ENCODE measurements at regions not wholly inside any gene's neighbourhood (a gene's known extent, or its start where the extent isn't known, plus 50 kb on each side); places are given as distances from the start of the nearest gene placed in this dataset.

DNA sequence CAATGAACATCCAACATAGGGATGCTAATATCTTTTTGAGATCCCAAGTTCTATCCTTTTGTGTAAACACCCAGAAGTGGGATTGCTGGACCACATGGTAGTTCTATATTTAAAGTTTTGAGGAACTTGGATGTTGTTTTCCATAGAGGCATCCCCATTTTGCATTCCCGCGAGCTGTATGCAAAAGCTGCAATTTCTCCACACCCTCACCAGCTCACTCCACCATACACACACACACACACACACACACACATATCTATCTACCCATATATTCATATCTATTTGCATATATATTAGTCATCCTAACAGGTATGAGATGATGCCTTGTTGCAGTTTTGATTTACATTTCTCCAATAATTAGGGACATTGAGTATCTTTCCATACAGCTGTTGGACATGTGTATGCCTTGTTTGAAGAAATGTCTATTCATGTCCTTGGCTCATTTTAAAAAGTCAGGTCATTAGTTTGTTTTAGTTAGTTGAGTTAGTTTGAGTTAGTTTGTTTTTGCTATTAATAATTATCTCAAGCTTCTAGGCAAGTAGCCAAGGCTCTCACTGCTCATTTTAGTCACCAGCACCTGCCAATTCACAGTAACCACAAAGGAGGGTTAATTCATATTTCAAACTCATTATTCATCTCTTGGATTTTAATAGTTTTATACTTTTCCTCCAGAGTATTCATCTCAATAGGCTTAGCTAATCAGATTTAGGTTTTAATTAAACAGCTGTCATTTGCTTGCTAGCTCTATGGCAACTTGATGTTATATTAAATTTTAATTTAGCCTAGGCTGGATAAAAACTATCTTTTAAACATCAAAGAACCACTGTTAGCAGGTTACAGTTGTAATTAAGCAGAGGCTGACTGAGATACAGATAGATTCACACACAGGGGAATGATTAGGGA lies 1435.9 kb upstream of the TMEM132C start:
- DNase-seq = no peak

DNA sequence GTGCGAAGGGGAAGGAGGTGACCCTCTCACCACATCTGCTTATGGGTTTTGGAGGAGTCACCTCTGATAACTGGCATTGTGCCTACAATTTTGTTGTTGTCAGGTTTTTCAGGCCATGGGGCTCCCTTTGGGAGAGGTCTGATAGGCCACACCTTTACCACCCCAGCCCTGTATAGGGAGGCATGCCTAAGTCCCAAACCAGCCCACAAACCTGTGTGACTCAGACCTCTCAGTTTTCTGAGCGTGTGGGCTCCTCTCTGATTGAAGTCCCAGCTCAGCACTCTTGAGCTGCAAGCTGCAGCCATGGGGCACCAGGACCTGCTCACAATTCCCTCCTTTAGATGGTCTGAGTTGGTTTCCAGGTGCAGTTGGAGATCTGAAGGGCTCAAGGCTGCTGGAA lies 1429.3 kb upstream of the TMEM132C start:
- no peak for DNase-seq

DNA sequence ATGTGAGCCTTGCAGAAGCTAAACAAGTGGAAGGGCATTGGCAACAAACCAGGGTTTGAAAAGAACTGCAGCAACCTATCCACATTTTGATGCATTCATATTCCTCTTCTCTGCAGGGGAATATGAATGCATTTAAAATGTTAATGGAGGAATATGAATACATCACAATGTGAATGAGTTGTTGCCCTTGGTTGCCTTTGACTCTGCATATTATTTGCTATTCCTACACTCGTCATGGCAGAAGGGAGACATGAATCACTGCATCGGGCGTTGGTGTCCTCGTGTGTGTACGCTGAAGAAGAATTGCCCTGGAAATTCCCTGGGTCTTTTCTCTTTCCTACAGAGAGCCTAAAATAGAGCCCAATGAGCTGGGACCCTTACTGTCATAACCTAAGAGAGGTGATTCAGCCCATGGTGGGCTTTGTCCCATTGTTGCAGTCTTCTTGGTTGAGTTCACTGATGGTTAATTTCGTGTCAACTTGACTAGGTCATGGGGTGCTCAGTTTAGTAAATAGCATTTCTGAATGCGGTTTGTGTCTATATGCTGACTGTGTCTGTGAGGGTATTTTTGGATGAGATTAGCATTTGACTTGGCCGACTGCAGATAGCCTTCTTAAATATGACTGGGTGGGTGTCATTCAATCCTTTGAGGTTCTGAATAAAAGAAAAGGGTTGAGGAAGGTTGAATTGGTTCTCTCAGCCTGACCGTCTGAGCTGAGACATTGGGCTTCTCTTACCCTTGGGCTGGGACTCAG lies 1422.9 kb upstream of the TMEM132C start:
- DNase-seq = no peak

DNA sequence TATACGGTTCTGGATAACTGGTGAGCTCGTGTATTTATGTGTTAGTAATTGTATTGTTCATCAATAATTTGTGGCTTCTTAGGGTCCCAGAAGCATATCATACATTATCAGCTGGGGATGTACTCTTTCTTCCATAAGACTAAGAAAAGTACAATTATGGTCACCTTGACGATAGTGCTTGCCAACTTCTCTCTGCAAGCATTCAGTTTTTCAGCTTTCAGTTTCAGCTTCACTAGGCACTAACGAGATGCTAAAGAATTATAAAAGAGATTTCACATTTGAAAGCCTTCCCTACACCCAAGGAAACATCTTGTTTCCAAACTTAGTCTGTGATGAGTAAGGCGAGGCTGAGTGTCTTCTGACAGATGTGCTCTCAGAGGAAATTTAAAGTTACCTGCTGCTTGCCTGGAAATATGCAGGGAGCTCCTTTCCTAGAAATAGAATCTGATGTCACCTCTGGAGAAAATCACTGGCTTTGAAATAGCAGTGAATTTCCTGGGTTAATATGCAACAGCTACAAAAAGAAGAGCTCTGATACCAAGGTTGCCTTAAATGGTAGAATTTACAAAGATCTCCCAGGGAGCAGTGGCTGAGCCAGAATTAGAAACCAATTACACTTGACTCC lies 1419.9 kb upstream of the TMEM132C start:
- DNase-seq = no peak

DNA sequence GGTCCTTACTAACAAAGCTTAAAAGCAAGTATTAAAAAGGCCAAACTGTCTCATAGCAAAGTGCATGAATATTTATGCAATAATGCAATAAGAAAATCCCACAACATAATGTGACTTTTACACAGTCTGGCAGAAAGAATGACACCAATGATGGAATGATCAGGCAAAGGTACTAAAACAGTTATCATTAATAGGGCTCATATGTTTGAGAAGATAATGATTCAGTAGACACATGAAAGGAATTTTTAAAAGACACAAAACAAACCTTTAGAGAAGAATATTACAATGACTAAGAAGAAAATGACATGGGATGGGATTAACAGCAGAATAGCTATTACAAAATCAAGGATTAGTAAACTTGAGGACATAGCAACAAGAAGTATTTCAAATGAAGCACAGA lies 1411.2 kb upstream of the TMEM132C start:
- DNase-seq = no peak

DNA sequence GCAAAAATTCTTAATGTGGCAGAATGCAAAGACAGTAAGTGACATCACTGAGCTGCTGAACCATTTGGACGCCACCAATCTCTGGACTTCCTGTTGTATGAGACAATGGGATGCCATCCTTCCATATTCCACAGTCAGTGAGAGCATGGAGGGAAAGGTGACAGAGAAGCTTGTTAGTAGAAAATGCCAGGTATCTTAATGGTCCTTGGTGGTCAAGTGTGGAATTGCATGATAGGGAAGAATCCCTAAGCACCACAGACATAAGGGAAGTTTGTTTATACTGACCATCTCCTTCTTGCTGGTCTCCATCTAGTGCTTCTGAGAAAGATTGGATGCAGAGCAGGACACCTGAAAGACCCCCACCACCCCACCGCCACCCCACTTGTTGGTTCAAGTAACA lies 1410.0 kb upstream of the TMEM132C start:
- no peak for DNase-seq

DNA sequence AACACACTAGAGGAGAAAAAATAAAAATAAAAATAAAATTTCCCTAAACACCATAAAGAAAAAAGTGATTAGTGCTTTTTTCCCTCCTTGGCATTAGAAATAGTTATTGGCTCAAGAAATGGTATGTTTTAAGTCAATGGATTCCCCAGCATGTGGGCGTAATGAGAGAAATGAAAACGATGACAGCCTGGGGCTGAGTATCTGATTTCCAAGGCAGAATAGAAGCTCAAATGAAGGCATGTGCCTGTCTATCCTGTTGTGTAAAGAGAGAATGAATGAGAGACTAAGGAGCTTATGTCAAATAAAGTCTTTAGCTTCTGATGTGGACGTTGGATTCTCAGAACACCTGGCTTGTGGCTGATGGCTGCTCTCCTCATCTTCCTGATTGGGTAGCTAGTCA lies 1408.4 kb upstream of the TMEM132C start:
- no peak for DNase-seq

DNA sequence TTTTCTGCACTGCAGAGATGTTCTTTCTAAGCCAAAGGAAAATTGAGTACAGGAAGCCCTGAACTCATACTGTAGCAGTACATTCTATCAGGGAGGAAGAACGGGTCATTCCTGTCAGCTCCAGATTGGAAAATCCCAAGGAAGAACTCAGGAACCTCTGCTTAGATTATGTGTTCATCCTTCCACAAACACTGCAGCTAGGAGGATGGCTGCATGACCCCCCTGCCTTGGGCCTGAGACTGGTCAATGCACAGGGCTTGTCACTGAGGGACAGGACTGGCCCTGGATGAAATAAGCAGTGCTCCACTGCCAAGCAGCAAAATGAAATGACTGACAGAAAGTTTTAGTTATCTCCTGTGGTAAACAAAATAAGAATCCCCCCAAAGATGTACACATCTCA lies 1406.8 kb upstream of the TMEM132C start:
- DNase-seq = no peak

DNA sequence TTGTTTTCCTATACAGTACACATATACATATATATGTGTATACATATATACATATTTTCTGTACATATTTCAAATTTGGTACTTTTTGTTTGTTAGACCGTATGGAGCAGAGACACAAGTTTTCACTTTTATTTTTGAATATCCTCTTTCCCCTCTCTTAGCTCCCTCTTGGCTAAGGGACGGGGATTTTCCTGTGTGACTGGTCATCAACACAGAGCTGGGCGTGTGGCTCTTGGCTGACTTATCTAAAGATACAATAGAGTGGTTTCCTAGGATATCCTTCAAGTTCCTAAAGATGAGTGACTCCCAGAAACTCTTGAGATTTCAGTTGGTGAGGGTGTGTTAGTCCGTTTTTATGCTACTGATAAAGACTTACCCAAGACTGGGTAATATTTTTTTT lies 1404.5 kb upstream of the TMEM132C start:
- no peak for DNase-seq

DNA sequence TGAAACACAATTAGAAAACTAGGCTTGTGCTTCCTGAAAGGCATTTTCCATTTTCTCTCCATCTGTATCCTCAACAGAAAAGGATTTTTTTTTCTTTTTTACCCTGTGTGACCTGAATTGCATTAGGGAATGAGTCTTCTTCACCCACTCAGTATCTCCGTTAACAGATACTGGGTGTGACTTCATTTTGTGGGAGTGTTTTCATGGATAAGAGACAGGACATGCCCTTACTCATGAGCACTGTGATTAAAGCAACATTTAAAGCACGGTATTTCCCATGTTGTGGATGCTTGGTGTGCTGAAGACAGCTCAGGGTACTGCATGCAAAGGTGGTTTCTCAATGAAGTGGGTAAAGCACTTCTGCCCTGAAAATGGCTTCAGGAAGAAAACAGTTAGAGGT lies 1397.3 kb upstream of the TMEM132C start:
- no peak for DNase-seq

DNA sequence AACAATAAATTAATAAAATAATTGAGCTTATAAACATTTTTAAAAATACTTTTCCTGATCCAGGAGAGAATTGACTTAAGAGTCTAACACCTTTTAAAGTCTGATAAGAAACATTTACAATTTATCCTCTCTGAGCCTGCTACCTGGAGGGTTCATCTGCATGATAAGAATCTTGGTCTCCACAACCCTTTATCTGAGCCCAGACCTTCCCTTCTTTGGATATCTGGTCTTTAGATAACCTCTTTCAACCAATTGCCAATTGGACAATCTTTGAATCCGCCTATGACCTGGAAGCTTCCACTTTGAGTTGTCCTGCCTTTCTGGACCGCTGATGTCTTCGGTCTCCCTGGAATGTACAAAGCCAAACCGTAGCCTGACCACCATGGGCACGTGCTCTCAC lies 1393.3 kb upstream of the TMEM132C start:
- no peak for DNase-seq

DNA sequence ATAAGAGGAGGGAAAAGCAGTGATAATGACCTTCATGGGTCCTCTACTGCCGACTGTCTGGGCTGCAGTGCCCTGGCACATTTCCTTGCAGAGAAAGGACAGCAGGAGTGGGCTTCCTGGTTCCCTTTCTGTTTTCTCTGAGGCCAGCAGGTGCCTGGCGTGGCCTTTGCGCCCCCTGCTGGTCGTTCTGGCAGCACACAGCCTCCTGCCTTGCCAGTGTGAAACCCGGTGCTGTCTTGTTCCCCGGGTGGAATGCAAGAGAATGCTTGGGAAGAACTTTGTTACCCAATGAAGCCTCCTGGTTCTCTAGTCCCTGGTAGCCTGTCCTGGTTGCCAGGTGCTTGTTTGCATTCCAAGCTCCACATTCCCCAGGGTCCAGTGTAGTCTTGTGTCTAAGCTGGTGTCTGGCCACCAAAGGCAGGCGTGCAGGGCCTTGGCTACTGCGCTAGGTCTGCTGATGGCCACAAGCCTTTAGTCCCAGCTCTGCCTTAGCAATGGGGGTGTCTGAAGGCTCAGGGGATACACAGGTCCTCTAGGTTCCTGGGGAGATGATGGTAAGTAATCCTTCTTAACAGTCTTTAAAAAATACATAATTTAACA lies 1392.4 kb upstream of the TMEM132C start:
- peak; percentile 29 for DNase-seq

DNA sequence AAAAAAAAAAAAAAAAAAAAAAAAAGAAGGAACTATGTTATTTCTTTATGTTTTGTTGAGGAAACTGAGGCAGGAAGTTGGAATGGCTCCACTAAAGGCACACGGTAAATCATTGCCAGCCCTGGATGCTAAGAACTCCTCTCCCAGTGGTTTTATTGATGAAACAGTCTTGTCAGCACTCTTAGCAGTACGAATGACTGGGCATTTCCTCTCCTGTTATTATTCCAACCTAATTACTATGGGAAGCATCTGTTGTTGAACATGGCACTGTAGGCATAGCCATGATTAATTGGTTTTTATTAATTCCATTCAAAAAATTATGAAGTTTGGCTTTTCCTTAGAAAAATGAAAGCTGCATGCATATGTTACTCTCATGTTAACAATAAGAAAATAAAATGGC lies 1387.1 kb upstream of the TMEM132C start:
- DNase-seq = no peak

DNA sequence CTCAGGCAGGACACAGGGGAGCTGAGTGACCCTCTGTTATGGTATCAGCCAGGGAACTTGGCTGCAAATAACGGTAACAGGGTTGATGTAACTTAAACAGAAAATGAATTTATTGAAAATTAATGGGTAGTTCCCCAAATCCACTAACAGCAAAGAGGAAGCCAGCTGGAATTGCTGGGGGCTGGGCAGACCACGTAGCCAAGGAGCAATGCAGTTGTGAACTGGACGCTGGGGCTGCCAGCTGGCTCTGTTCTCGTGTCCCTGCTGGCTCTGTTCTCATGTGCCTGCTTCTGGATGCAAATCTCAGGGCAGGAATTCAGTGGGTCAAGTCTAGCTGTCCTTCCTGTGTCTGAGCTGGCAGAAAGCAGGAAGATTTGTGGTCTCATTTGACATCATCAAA lies 1383.3 kb upstream of the TMEM132C start:
- DNase-seq = no peak

DNA sequence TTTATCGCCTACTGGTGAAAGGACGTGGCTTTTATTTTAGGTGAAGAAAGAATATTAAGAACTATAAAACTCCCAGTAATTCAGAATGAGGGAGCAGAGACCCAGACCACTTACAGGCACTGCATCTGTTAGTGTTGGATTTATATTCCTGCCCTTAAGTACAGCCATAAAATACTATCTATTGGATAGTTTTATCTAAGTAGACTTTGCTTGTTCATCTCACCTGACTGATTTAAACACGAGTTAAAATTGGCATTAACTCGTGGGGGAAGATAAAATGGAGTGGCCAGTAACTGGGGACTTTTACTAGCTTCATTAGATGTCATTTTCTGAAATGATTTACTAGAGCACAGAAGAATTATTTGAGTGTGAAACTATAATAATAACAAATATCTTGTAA lies 1377.5 kb upstream of the TMEM132C start:
- DNase-seq = no peak

DNA sequence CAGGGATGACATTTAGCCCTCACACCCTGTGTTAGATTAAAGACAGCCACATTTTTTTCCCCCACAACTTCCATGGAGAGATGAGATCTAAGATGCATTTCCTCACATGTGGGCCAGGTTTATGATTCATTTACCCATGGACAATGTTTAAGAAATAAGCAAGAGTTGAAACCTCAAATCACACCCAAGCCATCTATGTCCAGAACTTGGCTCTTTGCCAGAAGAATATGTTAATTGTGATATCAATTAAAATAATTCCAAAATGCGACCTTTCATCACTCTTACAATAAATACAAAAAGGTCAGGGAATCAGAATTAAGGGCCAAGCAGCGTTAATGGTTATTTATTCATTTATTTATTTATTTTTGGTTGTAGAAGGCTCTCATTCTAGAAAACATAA lies 1376.9 kb upstream of the TMEM132C start:
- DNase-seq = no peak

DNA sequence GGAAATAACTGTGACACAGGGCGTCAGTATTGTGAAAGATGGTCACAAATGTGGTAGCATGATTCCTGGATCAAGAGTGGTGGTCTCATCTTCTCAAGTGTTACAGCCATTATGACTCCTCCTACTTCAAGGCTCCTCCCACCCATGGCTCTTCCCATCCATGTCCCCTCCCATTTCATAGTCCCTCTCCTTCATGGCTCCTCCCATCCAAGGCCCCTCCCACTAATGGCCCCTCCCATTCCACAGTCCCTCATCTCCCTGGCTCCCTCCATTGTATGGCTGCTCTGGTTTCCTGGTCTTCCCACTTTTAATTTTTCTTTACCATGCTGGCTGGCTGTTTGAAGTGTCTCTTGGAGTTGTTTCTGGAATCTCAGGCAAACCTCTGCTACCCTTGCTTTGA lies 1375.2 kb upstream of the TMEM132C start:
- DNase-seq = no peak

DNA sequence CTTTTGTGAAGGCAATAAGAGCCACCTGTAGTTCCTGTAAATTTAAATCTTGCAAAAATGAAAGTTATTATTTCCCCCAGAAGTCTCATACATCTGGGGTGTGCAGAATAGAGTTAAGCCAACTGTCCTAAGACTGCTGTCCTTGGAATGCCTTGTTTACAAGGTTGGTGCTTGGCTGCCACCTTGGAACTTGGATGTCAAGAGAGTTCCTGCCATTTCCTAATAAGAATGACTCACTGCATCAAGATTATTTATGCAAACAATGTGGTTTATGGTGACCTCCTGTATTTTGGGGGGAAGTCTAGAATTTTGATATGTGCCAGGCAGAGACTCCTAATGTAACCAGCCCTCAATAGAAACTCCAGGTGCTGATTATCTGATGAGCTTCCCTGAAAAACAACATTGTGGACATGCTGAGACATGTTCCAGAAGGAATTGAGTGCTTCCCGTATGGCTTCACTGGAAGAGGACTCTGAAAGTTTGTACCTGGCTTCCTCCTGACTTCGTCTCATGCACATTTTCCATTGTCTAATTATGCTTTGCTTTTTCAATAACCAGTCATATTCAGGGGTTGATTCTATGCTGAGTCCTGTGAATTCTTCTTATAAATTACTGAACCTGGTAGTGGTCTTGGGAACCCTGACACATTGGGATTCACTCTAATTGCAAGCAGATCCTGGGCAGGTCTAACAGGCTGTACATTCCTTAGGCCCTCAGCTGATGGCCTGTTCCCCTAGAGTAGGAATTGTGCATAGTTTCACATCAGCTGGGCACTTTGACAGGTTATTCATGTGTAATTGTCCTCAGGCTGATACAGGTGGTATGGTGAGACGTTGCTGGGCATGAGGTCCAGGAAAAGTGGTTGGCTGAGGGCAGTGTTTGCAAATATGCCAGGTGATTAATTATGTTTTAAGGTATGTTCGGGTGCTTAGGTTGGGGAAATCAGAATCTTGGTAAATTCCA lies 1370.7 kb upstream of the TMEM132C start:
- no peak for DNase-seq

DNA sequence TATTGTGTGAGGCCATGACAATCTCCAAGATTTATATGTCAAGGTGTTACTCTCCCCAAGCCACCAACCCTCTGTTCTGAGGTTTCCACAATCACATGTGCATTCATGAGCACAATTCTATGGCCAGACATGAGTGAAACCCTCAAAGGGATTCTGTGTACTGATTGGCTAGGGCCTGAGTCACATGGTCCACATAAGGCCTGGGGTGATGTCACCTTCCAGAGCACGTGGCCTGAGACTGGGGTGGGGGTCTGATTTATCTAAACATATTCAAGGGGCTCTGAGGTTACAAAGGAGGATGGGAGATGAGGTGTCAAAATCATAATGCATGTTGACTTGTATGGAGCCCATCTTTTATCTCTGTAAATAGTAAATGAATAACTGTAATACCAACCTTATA lies 1369.9 kb upstream of the TMEM132C start:
- no peak for DNase-seq

DNA sequence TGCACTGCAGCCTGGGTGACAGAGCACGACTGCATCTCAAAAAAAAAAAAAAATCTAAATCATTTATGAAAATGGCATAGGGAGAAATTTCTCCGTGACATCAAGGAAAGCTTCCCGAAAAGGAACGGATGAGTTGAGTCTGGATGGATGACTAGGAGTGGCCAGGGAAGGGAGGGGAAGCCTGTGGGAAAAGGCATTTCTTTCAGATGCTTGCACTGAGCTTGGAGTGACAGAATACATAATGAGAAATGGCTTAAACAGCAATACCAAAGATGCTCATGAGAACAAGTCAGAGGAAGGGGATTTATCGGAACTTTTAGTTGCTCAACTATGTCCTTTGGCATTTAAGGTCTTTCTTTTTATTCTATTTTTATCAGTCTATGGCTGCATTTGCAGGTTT lies 1369.2 kb upstream of the TMEM132C start:
- DNase-seq = no peak

DNA sequence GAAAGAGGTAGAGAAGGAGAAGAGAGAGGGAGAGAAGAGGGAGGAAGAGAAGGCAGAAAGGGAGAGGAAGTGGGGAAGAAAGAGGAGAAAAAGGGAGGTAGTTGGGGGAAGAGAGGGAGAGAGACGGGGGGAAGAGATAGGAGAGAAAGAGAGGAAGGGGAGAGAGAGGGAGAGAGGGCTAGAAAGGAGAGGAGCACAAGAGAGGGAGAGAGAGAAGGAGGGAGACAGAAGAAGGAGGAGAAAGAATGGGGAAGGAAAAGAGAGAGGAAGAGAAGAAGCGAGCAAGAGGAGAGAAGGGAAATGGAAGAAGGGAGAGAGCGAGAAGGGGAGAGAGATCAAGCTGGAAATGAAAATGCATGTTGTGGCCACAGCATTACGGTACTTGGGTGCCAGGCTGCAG lies 1368.4 kb upstream of the TMEM132C start:
- DNase-seq = no peak
